ENCODE measurements at regions not wholly inside any gene's neighbourhood (a gene's known extent, or its start where the extent isn't known, plus 50 kb on each side); places are given as distances from the start of the nearest gene placed in this dataset.
A peak's percentile ranks its signal among the peaks of the same experiment; 100 is the strongest.
"Not testable (repeated sequence)": the region's sequence is repeated elsewhere in the genome, so short reads cannot be mapped to it uniquely, and the experiment has no call there.

- H3K9me3 ChIP-seq: no peaks in the 10 kb centered on the region
- H3K36me3 ChIP-seq: no peaks in the 10 kb centered on the region
- intact Hi-C loops (cut with DNase I): loop anchor here in 1 of 4 donors (10.0 kb wide), 1 partner anchor 113 kb away; no protein-coding TSS in a partner anchor
- no peak overlapping the region for H3K4me3 ChIP-seq
- H3K4me1 ChIP-seq (ENCODE audit: insufficient read depth): no peaks in the 10 kb centered on the region
- H3K27me3 ChIP-seq: no peaks in the 10 kb centered on the region
- WGBS, 3 donors: 86 to 93% (median 92%) methylated on average over 3 of the region's 3 CpGs
- H3K27ac ChIP-seq: no peak overlapping the region
- DNase-seq: no peak
- TF ChIP-seq POLR2A (IDR thresholded peaks at IDR 0.05): no peak
- TF ChIP-seq, protein P1, sequence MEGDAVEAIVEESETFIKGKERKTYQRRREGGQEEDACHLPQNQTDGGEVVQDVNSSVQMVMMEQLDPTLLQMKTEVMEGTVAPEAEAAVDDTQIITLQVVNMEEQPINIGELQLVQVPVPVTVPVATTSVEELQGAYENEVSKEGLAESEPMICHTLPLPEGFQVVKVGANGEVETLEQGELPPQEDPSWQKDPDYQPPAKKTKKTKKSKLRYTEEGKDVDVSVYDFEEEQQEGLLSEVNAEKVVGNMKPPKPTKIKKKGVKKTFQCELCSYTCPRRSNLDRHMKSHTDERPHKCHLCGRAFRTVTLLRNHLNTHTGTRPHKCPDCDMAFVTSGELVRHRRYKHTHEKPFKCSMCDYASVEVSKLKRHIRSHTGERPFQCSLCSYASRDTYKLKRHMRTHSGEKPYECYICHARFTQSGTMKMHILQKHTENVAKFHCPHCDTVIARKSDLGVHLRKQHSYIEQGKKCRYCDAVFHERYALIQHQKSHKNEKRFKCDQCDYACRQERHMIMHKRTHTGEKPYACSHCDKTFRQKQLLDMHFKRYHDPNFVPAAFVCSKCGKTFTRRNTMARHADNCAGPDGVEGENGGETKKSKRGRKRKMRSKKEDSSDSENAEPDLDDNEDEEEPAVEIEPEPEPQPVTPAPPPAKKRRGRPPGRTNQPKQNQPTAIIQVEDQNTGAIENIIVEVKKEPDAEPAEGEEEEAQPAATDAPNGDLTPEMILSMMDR (IDR thresholded peaks at IDR 0.05): no peak
- no peak for TF ChIP-seq EP300 (IDR thresholded peaks at IDR 0.05)
Measured at GRCh38 chr1:157371826-157372225, 180.5 kb downstream of the FCRL5 start.

GRCh38 chr1:157371221-157371620 is 181.1 kb downstream of the FCRL5 start:
- Histone ChIP-seq H3K4me1 (ENCODE audit: insufficient read depth) (no peaks in the 10 kb centered on the region), H3K27ac (no peak overlapping the region), H3K27me3 (no peaks in the 10 kb centered on the region), H3K9me3 (no peaks in the 10 kb centered on the region), H3K4me3 (no peak overlapping the region), H3K36me3 (no peaks in the 10 kb centered on the region)
- intact Hi-C loops (cut with DNase I): loop anchor here in 1 of 4 donors (10.0 kb wide), 1 partner anchor 114 kb away; no protein-coding TSS in a partner anchor
- DNase-seq: no peak
- TF ChIP-seq, protein P1 (IDR thresholded peaks at IDR 0.05): no peak
- TF ChIP-seq EP300 (IDR thresholded peaks at IDR 0.05): no peak
- no peak for TF ChIP-seq POLR2A (IDR thresholded peaks at IDR 0.05)

DNA sequence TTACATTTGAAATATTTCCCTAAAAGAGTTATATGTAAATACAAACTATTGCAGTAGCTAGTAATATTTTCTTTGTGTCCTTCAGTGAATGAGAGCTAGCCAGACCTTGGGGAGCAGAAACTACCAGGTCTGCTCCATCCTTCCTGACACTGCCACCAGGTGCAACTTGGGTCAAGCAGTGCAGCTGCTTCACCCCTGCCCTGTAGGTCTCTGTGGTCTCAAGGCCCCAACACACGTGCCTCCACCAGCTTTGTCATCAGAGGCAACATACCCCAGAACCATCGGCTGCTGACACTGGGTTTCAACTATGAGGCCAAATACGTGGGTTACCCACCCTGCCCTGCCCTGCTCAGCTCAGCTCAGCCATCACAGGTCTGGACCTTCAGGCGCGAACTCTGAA is 181.6 kb downstream of the FCRL5 start:
- H3K9me3 ChIP-seq: no peaks in the 10 kb centered on the region
- no peaks in the 10 kb centered on the region for H3K27me3 ChIP-seq
- intact Hi-C loops (cut with DNase I): loop anchor here in 1 of 4 donors (10.0 kb wide), 1 partner anchor 114 kb away; no protein-coding TSS in a partner anchor
- no peak for DNase-seq
- H3K4me3 ChIP-seq: no peak overlapping the region
- no peaks in the 10 kb centered on the region for H3K4me1 ChIP-seq (ENCODE audit: insufficient read depth)
- WGBS, 3 donors: 77 to 83% (median 81%) methylated on average over 5 of the region's 5 CpGs
- TF ChIP-seq, protein P1 (IDR thresholded peaks at IDR 0.05): no peak
- TF ChIP-seq EP300 (IDR thresholded peaks at IDR 0.05) (no peak), POLR2A (IDR thresholded peaks at IDR 0.05) (no peak)
- no peak overlapping the region for H3K27ac ChIP-seq
- no peaks in the 10 kb centered on the region for H3K36me3 ChIP-seq

DNA sequence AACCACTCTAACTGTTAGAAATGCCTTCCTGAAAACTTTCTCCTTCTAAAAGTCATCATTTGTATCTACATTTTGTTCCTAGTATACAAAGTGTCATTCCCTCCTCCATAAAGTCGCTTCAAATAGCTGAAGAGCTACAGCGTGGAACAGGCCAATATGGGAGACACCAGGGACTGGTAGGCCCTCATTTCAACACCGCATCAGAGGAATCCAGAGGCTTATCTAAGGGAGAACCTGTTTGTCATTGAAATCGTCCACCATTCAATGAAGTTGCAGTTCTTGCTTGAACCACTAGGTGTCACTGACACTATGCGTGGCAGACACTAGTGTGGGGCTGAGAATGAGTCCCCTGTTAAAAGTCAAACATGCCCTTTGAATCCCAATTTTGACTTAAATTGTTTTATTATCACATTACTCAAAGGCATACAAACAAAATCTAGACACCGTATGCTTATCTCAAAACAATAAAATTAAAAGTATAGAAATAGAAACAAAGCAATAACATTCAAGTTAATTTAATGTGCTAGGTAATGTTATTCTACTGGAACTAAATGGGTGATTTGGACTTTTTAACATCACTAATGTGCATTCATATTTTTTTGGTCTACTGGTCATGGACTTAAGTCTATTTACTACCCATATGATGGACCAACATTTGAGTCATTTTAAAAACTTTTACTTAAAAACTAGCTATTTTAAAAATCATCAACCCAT is 182.3 kb downstream of the FCRL5 start:
- no peak for TF ChIP-seq EP300 (IDR thresholded peaks at IDR 0.05)
- TF ChIP-seq, protein P1 (IDR thresholded peaks at IDR 0.05): peak in 1 of 3 donors; percentile 18
- no peak for TF ChIP-seq POLR2A (IDR thresholded peaks at IDR 0.05)
- no peaks in the 10 kb centered on the region for H3K4me1 ChIP-seq (ENCODE audit: insufficient read depth)
- WGBS, 3 donors: 2% methylated on average over 6 of the region's 6 CpGs
- H3K4me3 ChIP-seq: no peak overlapping the region
- no peak overlapping the region for H3K27ac ChIP-seq
- no peak for DNase-seq
- no peaks in the 10 kb centered on the region for H3K9me3 ChIP-seq
- H3K27me3 ChIP-seq: no peaks in the 10 kb centered on the region
- H3K36me3 ChIP-seq: no peaks in the 10 kb centered on the region
- intact Hi-C loops (cut with DNase I): loop anchor here in 1 of 4 donors (10.0 kb wide), 1 partner anchor 115 kb away; no protein-coding TSS in a partner anchor

DNA sequence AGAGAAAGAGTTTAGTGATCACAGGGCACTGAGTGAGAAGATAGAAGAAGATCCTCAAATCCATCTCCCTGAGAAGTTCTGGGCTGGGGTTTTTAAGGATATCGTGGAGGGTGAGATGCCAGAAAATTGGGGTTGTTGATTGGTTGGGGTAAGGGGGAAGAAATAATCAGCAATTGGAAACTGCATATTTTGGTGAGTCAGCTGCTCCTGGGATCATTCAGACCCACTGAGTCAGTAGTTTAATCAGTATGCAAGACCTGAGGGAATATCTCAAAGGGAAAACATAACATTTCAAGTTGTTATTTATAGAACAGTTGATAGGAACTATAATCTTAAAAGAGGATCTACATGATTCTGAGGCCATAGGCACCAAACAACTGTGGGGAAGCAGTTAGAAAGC is 183.4 kb downstream of the FCRL5 start:
- intact Hi-C loops (cut with DNase I); DNase-seq: not testable (repeated sequence)
- WGBS, 3 donors: 75 to 86% (median 77%) methylated on average over 1 of the region's 1 CpG

More for the DNA sequence above, 183.4 kb downstream of the FCRL5 start:
- H3K27me3 ChIP-seq; H3K36me3 ChIP-seq; H3K9me3 ChIP-seq; H3K4me3 ChIP-seq; H3K4me1 ChIP-seq (ENCODE audit: insufficient read depth); H3K27ac ChIP-seq: not testable (repeated sequence)
